HG03103 (cell line): ENCODE measurements at regions not wholly inside any gene's neighbourhood (a gene's known extent, or its start where the extent isn't known, plus 50 kb on each side); places are given as distances from the start of the nearest gene placed in this dataset.

Experiments used
- ATAC-seq: cut with Tn5 transposase; IDR thresholded peaks from one replicate; pipeline ENCODE4 v1.9.1; 2021; ENCODE audit warnings: low read depth; ENCODE audit not compliant: unreplicated experiment

GRCh38 chr4:27245216-27245615, 384.6 kb downstream of the STIM2 start:
- ATAC-seq, result no peak

GRCh38 chr4:27248829-27249228, 388.2 kb downstream of the STIM2 start:
- ATAC-seq, result no peak

- no peak for ATAC-seq
These were observed 391.1 kb downstream of the STIM2 start for GRCh38 chr4:27251771-27252170.

DNA sequence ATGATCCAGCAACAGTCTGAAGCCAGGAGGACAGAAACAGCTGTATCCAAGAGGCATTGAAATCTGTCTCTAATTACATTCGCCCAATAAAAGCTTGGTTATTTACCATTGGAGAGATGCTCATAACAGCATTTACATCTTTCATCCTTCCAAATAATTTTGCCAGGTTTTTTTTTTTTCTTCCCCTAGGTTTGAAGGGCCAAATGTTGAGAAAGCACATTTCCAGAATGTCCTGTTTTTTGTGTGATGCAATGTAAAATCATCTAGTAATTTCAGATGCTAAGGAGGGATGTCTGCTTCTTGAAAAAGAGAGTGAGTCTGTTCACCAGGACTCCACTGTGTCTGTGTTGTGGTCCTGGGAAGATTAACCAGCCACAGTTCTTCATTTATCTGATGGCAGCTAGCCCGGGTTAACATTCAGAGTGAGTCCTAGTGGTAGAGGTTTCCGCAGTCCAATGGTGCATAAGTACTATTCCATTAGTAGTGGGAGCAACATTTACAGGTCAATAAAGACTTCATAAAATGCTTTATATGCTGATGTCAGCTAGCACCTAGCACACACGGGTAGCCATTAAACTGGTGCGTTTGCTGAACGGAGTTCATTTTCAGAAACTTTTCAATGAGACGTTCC, 406.8 kb downstream of the STIM2 start:
- ATAC-seq, result no peak

GRCh38 chr4:27267970-27268355, 407.3 kb downstream of the STIM2 start:
- ATAC-seq, result no peak

- no peak for ATAC-seq
These were observed 409.8 kb downstream of the STIM2 start for GRCh38 chr4:27270435-27270834.

- ATAC-seq, result no peak
These were observed 410.9 kb downstream of the STIM2 start for GRCh38 chr4:27271555-27271954.

DNA sequence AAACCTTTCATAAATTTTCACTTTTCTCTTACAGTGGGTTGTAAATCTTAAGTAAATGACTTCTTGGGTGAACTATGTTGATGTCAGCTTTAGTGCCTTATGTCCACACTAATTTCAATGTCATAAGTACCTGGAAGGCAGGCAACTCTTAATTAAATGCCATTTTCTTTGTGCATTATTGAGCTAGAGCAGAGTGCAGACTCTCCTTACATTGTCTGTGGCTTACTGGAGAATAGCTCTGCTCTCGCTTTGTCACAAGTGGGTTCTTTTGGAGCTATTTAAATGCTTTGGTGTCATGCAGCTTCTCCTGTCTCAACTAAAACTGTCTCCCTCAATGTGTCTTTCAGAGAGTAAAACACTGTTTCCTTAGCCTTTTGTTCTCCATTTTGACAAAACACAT, 411.6 kb downstream of the STIM2 start:
- ATAC-seq, result no peak

DNA sequence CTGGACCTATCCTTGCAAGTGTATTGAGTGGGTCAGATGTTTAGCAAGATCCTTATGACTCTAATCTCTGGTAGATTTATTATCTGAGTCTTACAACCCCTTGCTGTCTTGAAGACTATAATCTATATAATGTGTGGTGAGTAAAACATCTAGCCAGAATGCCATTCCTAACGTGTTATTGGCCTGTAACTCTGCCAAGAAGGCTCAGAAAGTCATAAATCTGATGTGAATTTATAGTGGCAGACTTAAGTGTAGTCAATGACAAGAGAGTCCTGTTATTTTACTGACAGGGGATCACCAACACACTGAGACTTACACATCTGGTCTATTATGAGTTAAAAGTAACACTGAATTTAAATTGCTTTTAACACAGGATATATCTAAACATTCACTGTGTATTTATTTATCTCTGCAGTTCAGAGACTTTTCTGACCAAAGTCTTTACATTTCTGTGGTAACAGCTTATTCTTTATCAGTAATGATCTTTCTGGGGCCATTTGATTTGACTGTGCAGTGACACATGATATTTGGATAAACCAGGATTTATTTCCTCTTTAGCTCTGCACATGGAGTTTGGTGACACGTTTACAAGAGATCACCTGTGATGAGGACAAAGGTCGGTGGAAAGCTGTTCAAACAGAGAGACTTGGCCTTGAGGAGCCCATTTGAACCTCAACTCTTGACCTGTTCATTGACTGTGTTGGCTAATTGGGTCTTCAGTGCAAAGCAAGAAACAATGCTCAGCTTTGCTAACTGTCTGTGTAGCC, 415.8 kb downstream of the STIM2 start:
- no peak for ATAC-seq

GRCh38 chr4:27278615-27279375, 418.2 kb downstream of the STIM2 start:
- no peak for ATAC-seq

- no peak for ATAC-seq
These were observed 427.9 kb downstream of the STIM2 start for GRCh38 chr4:27288496-27288895.

DNA sequence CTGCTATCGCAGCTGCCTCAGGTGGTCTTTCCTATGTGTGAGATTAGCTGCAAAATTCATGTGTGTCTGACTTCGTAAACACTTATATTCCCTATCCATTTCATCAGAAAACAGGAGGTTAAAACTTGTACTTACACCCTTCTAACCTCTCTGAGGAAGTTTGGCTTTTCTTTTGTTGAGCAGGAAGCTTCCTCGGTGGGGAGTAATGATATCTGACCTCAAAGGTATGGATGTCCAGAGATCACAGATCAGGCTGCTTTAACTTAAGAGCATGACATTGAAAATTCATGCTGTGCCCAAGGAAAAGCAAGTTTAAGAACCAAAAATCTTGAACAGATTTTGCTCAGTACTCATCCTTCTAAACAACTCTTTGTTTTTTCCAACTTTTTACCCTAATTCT, 429.1 kb downstream of the STIM2 start:
- no peak for ATAC-seq

- ATAC-seq, result no peak
These were observed 433.2 kb downstream of the STIM2 start for GRCh38 chr4:27293831-27294230.

DNA sequence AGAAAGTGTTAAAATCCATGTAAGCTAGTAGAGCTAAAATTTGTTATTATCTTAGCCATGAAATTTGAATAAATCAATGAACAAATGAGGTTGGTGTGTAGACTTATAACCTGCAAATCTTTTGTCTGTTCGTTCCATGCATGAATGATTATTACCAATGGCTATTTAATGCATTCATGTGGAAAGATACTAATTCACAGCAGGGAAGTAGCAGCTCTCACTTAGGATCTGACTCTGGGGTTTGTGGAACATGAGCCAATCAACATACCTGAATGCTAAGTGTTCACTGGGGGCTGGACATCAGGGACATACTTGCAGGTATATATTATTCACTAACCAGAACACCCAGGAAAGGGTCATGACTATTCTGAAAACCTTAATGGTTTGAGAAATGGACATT, 444.1 kb downstream of the STIM2 start:
- ATAC-seq, result no peak

GRCh38 chr4:27305246-27305645, 444.6 kb downstream of the STIM2 start:
- no peak for ATAC-seq

DNA sequence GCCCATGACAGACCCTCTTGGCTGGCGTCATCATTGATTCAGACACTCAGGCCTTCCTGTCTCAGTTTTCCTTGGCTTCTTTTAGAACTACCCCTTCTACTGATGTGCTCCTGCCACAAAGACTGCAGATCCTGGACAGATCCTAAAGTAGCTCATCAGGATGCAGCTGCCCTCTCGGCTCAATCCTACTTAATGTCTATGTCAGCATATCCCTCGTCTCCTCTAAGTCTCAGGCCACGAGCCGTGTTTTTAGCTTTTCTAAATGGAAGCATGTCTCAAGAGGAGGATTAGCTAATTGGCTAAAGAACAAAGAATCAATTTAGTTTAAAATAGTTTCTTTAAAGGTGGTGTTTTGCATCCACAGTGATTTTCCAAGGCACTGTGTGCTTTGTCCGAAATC, 447.7 kb downstream of the STIM2 start:
- no peak for ATAC-seq

GRCh38 chr4:27315625-27316024, 455.0 kb downstream of the STIM2 start:
- ATAC-seq, result no peak

DNA sequence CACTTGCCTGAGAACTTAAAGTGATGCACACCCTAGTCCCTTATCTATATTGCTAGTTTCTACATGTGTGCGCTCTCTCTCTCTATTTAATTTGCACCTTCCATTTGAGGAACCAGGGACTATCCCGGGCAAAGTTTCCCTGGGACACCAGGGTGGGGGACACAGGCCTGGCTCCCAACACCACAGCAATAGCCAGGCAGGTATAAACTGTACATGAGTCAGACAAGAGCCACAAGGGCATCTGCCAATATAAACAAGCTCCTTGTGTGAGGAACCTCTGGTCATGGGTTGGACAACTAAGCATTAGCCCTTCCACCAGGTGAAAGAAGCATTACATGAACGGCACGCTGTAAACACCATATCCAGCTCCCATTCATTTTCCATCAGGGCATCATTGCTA, 455.5 kb downstream of the STIM2 start:
- ATAC-seq, result no peak

- no peak for ATAC-seq
These were observed 458.1 kb downstream of the STIM2 start for GRCh38 chr4:27318740-27319139.

- ATAC-seq, result no peak
These were observed 466.4 kb downstream of the STIM2 start for GRCh38 chr4:27326991-27327390.

- ATAC-seq, result no peak
These were observed 467.0 kb downstream of the STIM2 start for GRCh38 chr4:27327421-27328181.
